GM21526 (cell line): ENCODE measurements at regions not wholly inside any gene's neighbourhood (a gene's known extent, or its start where the extent isn't known, plus 50 kb on each side); places are given as distances from the start of the nearest gene placed in this dataset.
"Not testable (repeated sequence)": the region's sequence is repeated elsewhere in the genome, so short reads cannot be mapped to it uniquely, and the experiment has no call there.

ENCODE experiments used
- ATAC-seq: cut with Tn5 transposase; IDR thresholded peaks from one replicate; pipeline ENCODE4 v1.9.1; 2021; ENCODE audit warnings: moderate library complexity; ENCODE audit not compliant: unreplicated experiment, low FRiP score

- no peak for ATAC-seq
Measured at GRCh38 chr4:158122501-158122900, 50.3 kb downstream of the GASK1B start.

- ATAC-seq: no peak
Measured at GRCh38 chr4:158121161-158121579, 51.7 kb downstream of the GASK1B start.

- not testable (repeated sequence) for ATAC-seq
Measured at GRCh38 chr4:158120645-158121151, 52.1 kb downstream of the GASK1B start.

GRCh38 chr4:158112611-158113010, 60.2 kb downstream of the GASK1B start:
- ATAC-seq: no peak

GRCh38 chr4:158111241-158111640, 61.6 kb downstream of the GASK1B start:
- ATAC-seq: no peak

GRCh38 chr4:158102904-158103303, 69.9 kb downstream of the GASK1B start:
- ATAC-seq: no peak

- ATAC-seq: no peak
Measured at GRCh38 chr4:158099686-158100085, 73.1 kb downstream of the GASK1B start.

GRCh38 chr4:158098802-158099201, 74.0 kb downstream of the GASK1B start:
- no peak for ATAC-seq

GRCh38 chr4:158094413-158095134, 78.3 kb downstream of the GASK1B start:
- ATAC-seq: no peak

GRCh38 chr4:158090323-158090722, 82.5 kb downstream of the GASK1B start:
- ATAC-seq: no peak

- not testable (repeated sequence) for ATAC-seq
Measured at GRCh38 chr4:158089897-158090296, 82.9 kb downstream of the GASK1B start.

GRCh38 chr4:158080354-158080753, 92.5 kb downstream of the GASK1B start:
- no peak for ATAC-seq

- ATAC-seq: no peak
Measured at GRCh38 chr4:158079661-158080060, 93.2 kb downstream of the GASK1B start.

- ATAC-seq: no peak
Measured at GRCh38 chr4:158077835-158078234, 95.0 kb downstream of the GASK1B start.

- ATAC-seq: no peak
Measured at GRCh38 chr4:158074851-158075250, 98.0 kb downstream of the GASK1B start.

GRCh38 chr4:158071931-158072330, 100.9 kb downstream of the GASK1B start:
- ATAC-seq: no peak

- ATAC-seq: no peak
Measured at GRCh38 chr4:158068068-158068467, 104.8 kb downstream of the GASK1B start.

- no peak for ATAC-seq
Measured at GRCh38 chr4:158067646-158068045, 105.2 kb downstream of the GASK1B start.

GRCh38 chr4:158065603-158066002, 107.2 kb downstream of the GASK1B start:
- no peak for ATAC-seq

GRCh38 chr4:158065176-158065575, 107.6 kb downstream of the GASK1B start:
- no peak for ATAC-seq

GRCh38 chr4:158056689-158057245, 116.1 kb downstream of the GASK1B start:
- no peak for ATAC-seq

- no peak for ATAC-seq
Measured at GRCh38 chr4:158055668-158056067, 117.2 kb downstream of the GASK1B start.
